Left ventricle myocardium inferior (tissue), 1 donor: ENCODE measurements at regions not wholly inside any gene's neighbourhood (a gene's known extent, or its start where the extent isn't known, plus 50 kb on each side); places are given as distances from the start of the nearest gene placed in this dataset.

Experiments used
- DNase-seq: peaks from one replicate; pipeline ENCODE4 v3.0.0-alpha.2; 2020
- H3K27ac ChIP-seq: fragments of 200-600 bp; replicated peaks from 2 replicates; pipeline ENCODE4 v1.8.0; 2021
- H3K27me3 ChIP-seq: fragments of 200-600 bp; 2 replicates; pipeline ENCODE4 v1.8.0; 2021; ENCODE audit warnings: low read depth
- H3K36me3 ChIP-seq: fragments of 200-600 bp; 2 replicates; pipeline ENCODE4 v1.8.0; 2021
- H3K4me1 ChIP-seq: fragments of 200-600 bp; 2 replicates; pipeline ENCODE4 v1.8.0; 2021
- H3K4me3 ChIP-seq: fragments of 200-600 bp; 2 replicates; pipeline ENCODE4 v1.8.0; 2021; ENCODE audit warnings: mild to moderate bottlenecking, moderate library complexity
- H3K9me3 ChIP-seq: fragments of 200-600 bp; replicated peaks from 2 replicates; pipeline ENCODE4 v1.8.0; 2021
- intact Hi-C: fragments of 100-400 bp; cut with micrococcal nuclease; formaldehyde crosslinking; loops from one replicate; pipeline ENCODE4 v1.11.0; 2022
- TF ChIP-seq, protein P1 (sequence below): fragments of 200-600 bp; IDR thresholded peaks from 2 replicates; pipeline ENCODE4 v1.8.0; 2021; ENCODE audit warnings: antibody characterized with exemption, mild to moderate bottlenecking, borderline replicate concordance
- donor health status: DM: no; HTN: yes; CAD: no; lungs with severe emphysema.

DNA sequence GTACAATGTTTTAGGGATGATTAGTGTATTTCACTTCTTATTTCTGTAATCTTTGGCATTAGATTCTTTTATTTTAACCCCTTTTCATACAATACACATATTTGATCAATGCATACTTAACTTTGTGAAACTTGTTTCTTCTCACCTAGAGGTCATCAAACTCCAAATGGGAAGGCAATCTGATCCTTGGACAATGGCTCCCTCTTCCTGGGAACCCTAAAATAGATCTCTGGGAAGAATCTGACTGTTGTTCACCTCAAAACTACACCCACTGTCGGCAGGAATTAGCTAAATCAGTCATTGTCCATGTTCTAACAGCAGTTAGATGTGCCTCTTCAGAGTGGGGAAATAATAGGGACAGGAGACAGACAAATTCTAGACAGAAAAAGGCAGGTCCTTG lies 707.4 kb upstream of the CHORDC1 start:
- H3K27ac ChIP-seq, result no peak overlapping the region
- no peak overlapping the region for H3K4me3 ChIP-seq
- no peak for DNase-seq
- no peaks in the 10 kb centered on the region for H3K4me1 ChIP-seq
- H3K27me3 ChIP-seq, result no peaks in the 10 kb centered on the region
- no peaks in the 10 kb centered on the region for H3K9me3 ChIP-seq
- no peaks in the 10 kb centered on the region for H3K36me3 ChIP-seq
- intact Hi-C loops, result no loop called here
- TF ChIP-seq, protein P1, sequence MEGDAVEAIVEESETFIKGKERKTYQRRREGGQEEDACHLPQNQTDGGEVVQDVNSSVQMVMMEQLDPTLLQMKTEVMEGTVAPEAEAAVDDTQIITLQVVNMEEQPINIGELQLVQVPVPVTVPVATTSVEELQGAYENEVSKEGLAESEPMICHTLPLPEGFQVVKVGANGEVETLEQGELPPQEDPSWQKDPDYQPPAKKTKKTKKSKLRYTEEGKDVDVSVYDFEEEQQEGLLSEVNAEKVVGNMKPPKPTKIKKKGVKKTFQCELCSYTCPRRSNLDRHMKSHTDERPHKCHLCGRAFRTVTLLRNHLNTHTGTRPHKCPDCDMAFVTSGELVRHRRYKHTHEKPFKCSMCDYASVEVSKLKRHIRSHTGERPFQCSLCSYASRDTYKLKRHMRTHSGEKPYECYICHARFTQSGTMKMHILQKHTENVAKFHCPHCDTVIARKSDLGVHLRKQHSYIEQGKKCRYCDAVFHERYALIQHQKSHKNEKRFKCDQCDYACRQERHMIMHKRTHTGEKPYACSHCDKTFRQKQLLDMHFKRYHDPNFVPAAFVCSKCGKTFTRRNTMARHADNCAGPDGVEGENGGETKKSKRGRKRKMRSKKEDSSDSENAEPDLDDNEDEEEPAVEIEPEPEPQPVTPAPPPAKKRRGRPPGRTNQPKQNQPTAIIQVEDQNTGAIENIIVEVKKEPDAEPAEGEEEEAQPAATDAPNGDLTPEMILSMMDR, result no peak

GRCh38 chr11:90919332-90919731 lies 696.5 kb upstream of the CHORDC1 start:
- H3K4me1 ChIP-seq, result no peaks in the 10 kb centered on the region
- TF ChIP-seq, protein P1, result no peak
- no peak overlapping the region for H3K4me3 ChIP-seq
- no peaks in the 10 kb centered on the region for H3K9me3 ChIP-seq
- no peaks in the 10 kb centered on the region for H3K36me3 ChIP-seq
- no peak for DNase-seq
- H3K27ac ChIP-seq, result no peak overlapping the region
- intact Hi-C loops, result no loop called here
- H3K27me3 ChIP-seq, result no peaks in the 10 kb centered on the region

DNA sequence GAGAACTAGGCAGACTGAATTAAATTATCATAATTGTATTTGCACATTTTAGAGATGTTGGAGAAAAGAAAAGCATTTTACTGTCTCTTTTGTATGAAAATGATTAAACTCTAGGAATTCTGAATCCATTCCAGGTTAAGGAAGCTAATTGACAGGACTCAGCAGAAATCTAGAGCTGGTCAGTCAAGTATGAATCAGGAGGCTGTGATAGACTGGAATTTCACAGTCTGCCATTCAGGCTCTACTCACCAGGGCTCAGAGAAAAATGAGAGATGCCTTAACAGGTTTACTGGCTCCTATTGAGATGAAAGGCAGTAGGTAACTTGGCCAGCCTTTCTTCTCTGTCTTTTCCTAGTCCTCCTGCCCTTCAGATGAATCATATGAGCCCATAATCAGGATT lies 693.9 kb upstream of the CHORDC1 start:
- H3K27ac ChIP-seq, result no peak overlapping the region
- H3K36me3 ChIP-seq, result no peaks in the 10 kb centered on the region
- no peaks in the 10 kb centered on the region for H3K27me3 ChIP-seq
- no peaks in the 10 kb centered on the region for H3K9me3 ChIP-seq
- TF ChIP-seq, protein P1, result no peak
- H3K4me3 ChIP-seq, result no peak overlapping the region
- no peak for DNase-seq
- intact Hi-C loops, result no loop called here
- no peaks in the 10 kb centered on the region for H3K4me1 ChIP-seq

GRCh38 chr11:90913131-90913668 lies 690.4 kb upstream of the CHORDC1 start:
- Histone ChIP-seq H3K4me3 (no peak overlapping the region), H3K27me3 (no peaks in the 10 kb centered on the region), H3K9me3 (no peaks in the 10 kb centered on the region), H3K4me1 (no peaks in the 10 kb centered on the region), H3K27ac (no peak overlapping the region), H3K36me3 (no peaks in the 10 kb centered on the region)
- intact Hi-C loops, result no loop called here
- no peak for DNase-seq
- TF ChIP-seq, protein P1, result no peak

GRCh38 chr11:90912631-90913030 lies 689.8 kb upstream of the CHORDC1 start:
- intact Hi-C loops, result no loop called here
- TF ChIP-seq, protein P1, result no peak
- no peaks in the 10 kb centered on the region for H3K9me3 ChIP-seq
- no peak for DNase-seq
- no peaks in the 10 kb centered on the region for H3K27me3 ChIP-seq
- no peaks in the 10 kb centered on the region for H3K4me1 ChIP-seq
- H3K36me3 ChIP-seq, result no peaks in the 10 kb centered on the region
- H3K27ac ChIP-seq, result no peak overlapping the region
- H3K4me3 ChIP-seq, result no peak overlapping the region
